ENCODE measurements at regions not wholly inside any gene's neighbourhood (a gene's known extent, or its start where the extent isn't known, plus 50 kb on each side); places are given as distances from the start of the nearest gene placed in this dataset.

DNA sequence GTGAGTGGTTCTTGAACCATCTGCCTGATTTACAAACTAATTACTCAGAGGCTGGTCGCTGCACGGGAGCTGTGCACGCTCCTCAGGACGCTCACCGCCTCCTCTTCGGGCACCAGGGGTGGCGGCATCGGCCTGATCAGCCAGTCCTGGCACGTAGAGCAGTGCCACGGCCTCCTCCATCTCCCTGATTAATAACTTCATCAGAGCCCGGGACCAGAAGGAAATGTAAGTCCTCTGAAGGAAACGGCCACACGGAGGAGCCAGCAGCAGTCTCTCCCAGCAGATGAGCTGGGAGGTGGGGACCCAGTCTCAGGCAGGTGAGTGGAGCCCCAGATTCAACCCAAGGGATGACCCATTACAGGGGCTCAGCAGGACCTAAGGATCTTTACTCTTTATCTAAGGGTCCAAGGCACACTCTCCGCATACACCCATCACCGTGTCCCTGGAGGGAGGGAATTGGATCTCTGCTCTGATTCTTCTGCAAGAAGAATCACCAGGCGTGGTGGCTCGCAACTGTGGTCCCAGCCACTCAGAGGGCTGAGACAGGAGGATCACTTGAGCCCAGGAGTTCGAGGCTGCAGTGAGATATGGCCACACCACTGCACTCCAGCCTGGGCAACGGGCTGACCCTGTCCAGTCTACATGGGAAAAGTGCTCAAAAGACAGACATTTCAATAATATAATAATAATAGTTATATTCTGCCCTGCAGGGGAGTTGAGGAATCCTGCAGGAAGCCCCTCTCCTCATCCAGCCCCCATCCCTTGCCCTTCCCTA, 366.5 kb downstream of the SEC14L1 start:
- no peaks in the 10 kb centered on the region for H3K27me3 ChIP-seq (ENCODE audit: low read length)
- H2AFZ ChIP-seq (ENCODE audit: low read length): no peak overlapping the region
- DNase-seq (no peak), ATAC-seq (0 out of 2 replicates have a peak, but pooled peaks have one; percentile 14)
- H3K9ac ChIP-seq (ENCODE audit: low read length): no peak overlapping the region
- H3K4me2 ChIP-seq (ENCODE audit: low read length): no peak overlapping the region
- H4K20me1 ChIP-seq (ENCODE audit: low read length): no peaks in the 10 kb centered on the region
- BruUV-seq (replicated peaks): no TSS peak
- TF ChIP-seq EZH2 (IDR thresholded peaks at IDR 0.05; ENCODE audit: low read length, unreplicated experiment) (no peak), EZH2phosphoT487 (IDR thresholded peaks at IDR 0.05; ENCODE audit: borderline replicate concordance, low read length) (no peak)
- TF ChIP-seq, protein P1, sequence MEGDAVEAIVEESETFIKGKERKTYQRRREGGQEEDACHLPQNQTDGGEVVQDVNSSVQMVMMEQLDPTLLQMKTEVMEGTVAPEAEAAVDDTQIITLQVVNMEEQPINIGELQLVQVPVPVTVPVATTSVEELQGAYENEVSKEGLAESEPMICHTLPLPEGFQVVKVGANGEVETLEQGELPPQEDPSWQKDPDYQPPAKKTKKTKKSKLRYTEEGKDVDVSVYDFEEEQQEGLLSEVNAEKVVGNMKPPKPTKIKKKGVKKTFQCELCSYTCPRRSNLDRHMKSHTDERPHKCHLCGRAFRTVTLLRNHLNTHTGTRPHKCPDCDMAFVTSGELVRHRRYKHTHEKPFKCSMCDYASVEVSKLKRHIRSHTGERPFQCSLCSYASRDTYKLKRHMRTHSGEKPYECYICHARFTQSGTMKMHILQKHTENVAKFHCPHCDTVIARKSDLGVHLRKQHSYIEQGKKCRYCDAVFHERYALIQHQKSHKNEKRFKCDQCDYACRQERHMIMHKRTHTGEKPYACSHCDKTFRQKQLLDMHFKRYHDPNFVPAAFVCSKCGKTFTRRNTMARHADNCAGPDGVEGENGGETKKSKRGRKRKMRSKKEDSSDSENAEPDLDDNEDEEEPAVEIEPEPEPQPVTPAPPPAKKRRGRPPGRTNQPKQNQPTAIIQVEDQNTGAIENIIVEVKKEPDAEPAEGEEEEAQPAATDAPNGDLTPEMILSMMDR (conservative IDR thresholded peaks at IDR 0.05; ENCODE audit: low read depth, low read length): peak; percentile 23; the same call in 1 of the 2 replicates
- no peaks in the 10 kb centered on the region for H3K9me3 ChIP-seq (ENCODE audit: low read length)
- no peaks in the 10 kb centered on the region for H3K79me2 ChIP-seq (ENCODE audit: low read length)
- H3K27ac ChIP-seq (ENCODE audit: low read length): no peak overlapping the region
- H3K36me3 ChIP-seq (ENCODE audit: low read depth, low read length): peaks cover 6% of the 10 kb centered on the region; the same call in 1 of the 2 replicates
- no peak overlapping the region for H3K4me3 ChIP-seq (ENCODE audit: low read length)
- POLR2A ChIA-PET (ENCODE audit: unreplicated experiment): no interaction called here
- no peaks in the 10 kb centered on the region for H3K9me2 ChIP-seq (replicated peaks; ENCODE audit: low read length)
- CTCF ChIA-PET: no interaction called here
- no peaks in the 10 kb centered on the region for H3F3A ChIP-seq (ENCODE audit: low read length, unreplicated experiment)
- no peaks in the 10 kb centered on the region for H3K4me1 ChIP-seq (ENCODE audit: insufficient read depth, low read length)
- intact Hi-C loops (cut with micrococcal nuclease): no loop called here

DNA sequence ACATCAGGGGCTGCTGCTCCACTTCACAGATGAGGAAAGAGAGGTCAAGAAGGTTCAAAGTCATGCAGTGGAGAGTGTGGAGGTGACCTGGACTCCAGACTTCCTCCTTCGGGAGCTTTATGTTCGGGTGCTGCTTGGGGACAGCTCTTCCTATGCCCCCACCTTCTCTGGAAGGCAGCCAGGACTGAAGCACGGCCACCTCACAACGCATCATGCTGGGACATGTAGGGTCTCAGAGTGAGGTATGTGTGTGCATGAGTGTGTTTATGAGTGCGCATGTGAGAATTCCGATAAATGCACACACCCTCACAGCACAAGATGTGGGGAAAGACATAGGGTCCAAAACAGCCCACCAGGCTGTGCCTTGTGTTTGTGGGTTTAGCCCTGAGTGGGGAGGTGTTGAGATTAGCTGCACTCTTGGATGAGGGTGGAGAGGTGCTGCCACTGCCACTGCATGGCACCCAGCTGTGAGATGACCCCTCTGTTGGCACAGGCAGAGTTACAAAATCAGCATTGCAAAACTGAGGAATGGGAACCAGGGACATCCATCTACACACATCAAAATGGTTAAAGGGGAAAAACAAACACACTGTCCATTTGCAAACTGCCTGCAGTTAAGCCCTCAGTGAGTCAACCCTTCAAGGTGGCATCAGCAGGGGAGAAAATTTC, 367.4 kb downstream of the SEC14L1 start:
- no peak overlapping the region for H2AFZ ChIP-seq (ENCODE audit: low read length)
- no peak overlapping the region for H3K4me2 ChIP-seq (ENCODE audit: low read length)
- no peak for TF ChIP-seq EZH2phosphoT487 (IDR thresholded peaks at IDR 0.05; ENCODE audit: borderline replicate concordance, low read length)
- no peak for TF ChIP-seq EZH2 (IDR thresholded peaks at IDR 0.05; ENCODE audit: low read length, unreplicated experiment)
- TF ChIP-seq, protein P1 (conservative IDR thresholded peaks at IDR 0.05; ENCODE audit: low read depth, low read length): no peak
- BruUV-seq (replicated peaks): no TSS peak
- H3K36me3 ChIP-seq (ENCODE audit: low read depth, low read length): peaks cover 6% of the 10 kb centered on the region; the same call in 1 of the 2 replicates
- no peaks in the 10 kb centered on the region for H3K79me2 ChIP-seq (ENCODE audit: low read length)
- H3K9me3 ChIP-seq (ENCODE audit: low read length): no peaks in the 10 kb centered on the region
- H3K27ac ChIP-seq (ENCODE audit: low read length): no peak overlapping the region
- no peaks in the 10 kb centered on the region for H4K20me1 ChIP-seq (ENCODE audit: low read length)
- POLR2A ChIA-PET (ENCODE audit: unreplicated experiment): no interaction called here
- no peaks in the 10 kb centered on the region for H3F3A ChIP-seq (ENCODE audit: low read length, unreplicated experiment)
- H3K27me3 ChIP-seq (ENCODE audit: low read length): no peaks in the 10 kb centered on the region
- H3K9me2 ChIP-seq (replicated peaks; ENCODE audit: low read length): no peaks in the 10 kb centered on the region
- no peak for ATAC-seq
- intact Hi-C loops (cut with micrococcal nuclease): no loop called here
- no peak for DNase-seq
- no peak overlapping the region for H3K4me3 ChIP-seq (ENCODE audit: low read length)
- CTCF ChIA-PET: no interaction called here
- H3K9ac ChIP-seq (ENCODE audit: low read length): no peak overlapping the region
- H3K4me1 ChIP-seq (ENCODE audit: insufficient read depth, low read length): no peaks in the 10 kb centered on the region

GRCh38 chr17:77509089-77509488, 368.3 kb downstream of the SEC14L1 start:
- no peak overlapping the region for H3K9ac ChIP-seq (ENCODE audit: low read length)
- DNase-seq (no peak), ATAC-seq (no peak)
- BruUV-seq (replicated peaks): no TSS peak
- peaks cover 6% of the 10 kb centered on the region; the same call in 1 of the 2 replicates for H3K36me3 ChIP-seq (ENCODE audit: low read depth, low read length)
- H3K27ac ChIP-seq (ENCODE audit: low read length): no peak overlapping the region
- H3K4me3 ChIP-seq (ENCODE audit: low read length): no peak overlapping the region
- H3K4me1 ChIP-seq (ENCODE audit: insufficient read depth, low read length): no peaks in the 10 kb centered on the region
- H3K9me2 ChIP-seq (replicated peaks; ENCODE audit: low read length): no peaks in the 10 kb centered on the region
- ChIA-PET CTCF (no interaction called here), POLR2A (ENCODE audit: unreplicated experiment) (no interaction called here)
- no peak overlapping the region for H3K4me2 ChIP-seq (ENCODE audit: low read length)
- TF ChIP-seq, protein P1 (conservative IDR thresholded peaks at IDR 0.05; ENCODE audit: low read depth, low read length): no peak
- TF ChIP-seq EZH2 (IDR thresholded peaks at IDR 0.05; ENCODE audit: low read length, unreplicated experiment): no peak
- TF ChIP-seq EZH2phosphoT487 (IDR thresholded peaks at IDR 0.05; ENCODE audit: borderline replicate concordance, low read length): no peak
- intact Hi-C loops (cut with micrococcal nuclease): no loop called here
- H3F3A ChIP-seq (ENCODE audit: low read length, unreplicated experiment): no peaks in the 10 kb centered on the region
- no peaks in the 10 kb centered on the region for H3K27me3 ChIP-seq (ENCODE audit: low read length)
- H2AFZ ChIP-seq (ENCODE audit: low read length): no peak overlapping the region
- H3K9me3 ChIP-seq (ENCODE audit: low read length): no peaks in the 10 kb centered on the region
- no peaks in the 10 kb centered on the region for H4K20me1 ChIP-seq (ENCODE audit: low read length)
- H3K79me2 ChIP-seq (ENCODE audit: low read length): no peaks in the 10 kb centered on the region

Measured in PC-3 (cell line).